B cell (primary cell): ENCODE measurements at regions not wholly inside any gene's neighbourhood (a gene's known extent, or its start where the extent isn't known, plus 50 kb on each side); places are given as distances from the start of the nearest gene placed in this dataset.

Experiments used
- ATAC-seq: fragments of 200-7000 bp; cut with Tn5 transposase; one replicate; pipeline ENCODE4 v1.10.0; 2021; ENCODE audit warnings: low read depth, mild to moderate bottlenecking, moderate number of reproducible peaks, moderate library complexity
- CTCF ChIA-PET: fragments of 350-600 bp; sonication (Branson Sonifier 250); formaldehyde crosslinking; loops from one replicate; lab custom pipeline; 2021; ENCODE audit warnings: antibody characterized with exemption, inconsistent platforms; lab: Charles Lee
- POLR2A ChIA-PET: fragments of 350-600 bp; sonication (Branson Sonifier 250); formaldehyde crosslinking; loops from one replicate; lab custom pipeline; 2021; ENCODE audit warnings: antibody characterized with exemption; lab: Charles Lee
- DNase-seq: peaks from one replicate; pipeline ENCODE4 v3.0.0; 2013
- H2AFZ ChIP-seq: 2 replicates; pipeline ENCODE4 v1.6.1; 2012; ENCODE audit warnings: mild to moderate bottlenecking, low read depth, low read length; ENCODE audit not compliant: insufficient read depth, poor library complexity, severe bottlenecking
- H3K27ac ChIP-seq, 2 donors: 1 replicate in 1 of 2; 2 replicates in 1 of 2; pipeline ENCODE4 v1.5.1; 2012 to 2013; ENCODE audit warnings: low read length in 2 of 2, mild to moderate bottlenecking in 2 of 2, moderate library complexity in 1 of 2
- H3K27me3 ChIP-seq, 4 experiments: fragments of 200-600 bp in 1 of 4; sonication (generic) in 1 of 4; replicated peaks in 1 of 4; 1 replicate in 2 of 4; 2 replicates in 2 of 4; pipeline versions ENCODE4 v1.6.1 to v1.7.0; 2013 to 2016; ENCODE audit warnings: low read length in 3 of 4, mild to moderate bottlenecking in 2 of 4, mixed read lengths in 1 of 4, moderate library complexity in 1 of 4; ENCODE audit not compliant: insufficient read depth in 4 of 4, control insufficient read depth in 3 of 4; ENCODE audit errors: control extremely low read depth in 1 of 4
- H3K36me3 ChIP-seq, 2 experiments: replicated peaks in 1 of 2; 1 replicate in 1 of 2; 2 replicates in 1 of 2; pipeline versions ENCODE4 v1.6.1 to v1.7.1; 2013; ENCODE audit warnings: low read length in 1 of 2; ENCODE audit not compliant: insufficient read depth in 2 of 2, control insufficient read depth in 1 of 2; ENCODE audit errors: control extremely low read depth in 1 of 2, extremely low read depth in 1 of 2
- H3K4me1 ChIP-seq, 2 donors: fragments of 200-600 bp in 1 of 2; sonication (generic) in 1 of 2; 1 replicate in 1 of 2; 2 replicates in 1 of 2; pipeline versions ENCODE4 v1.5.1 to v1.6.1; 2013 to 2017; ENCODE audit warnings: low read length in 2 of 2; ENCODE audit not compliant: control insufficient read depth in 2 of 2, insufficient read depth in 2 of 2
- H3K4me2 ChIP-seq: replicated peaks from 2 replicates; pipeline ENCODE3; 2012; ENCODE audit warnings: mild to moderate bottlenecking, low read depth, low read length; ENCODE audit not compliant: poor library complexity, severe bottlenecking
- H3K4me3 ChIP-seq, 5 experiments: fragments of 200-600 bp in 1 of 5; sonication (generic) in 1 of 5; 1 replicate in 3 of 5; 2 replicates in 2 of 5; pipeline versions ENCODE4 v1.5.1 to v1.7.0; 2011 to 2016; ENCODE audit warnings: low read length in 4 of 5, mild to moderate bottlenecking in 4 of 5, low read depth in 2 of 5, control low read depth in 1 of 5, moderate library complexity in 1 of 5; ENCODE audit not compliant: insufficient read depth in 1 of 5; ENCODE audit errors: control extremely low read depth in 1 of 5, extremely low read depth in 1 of 5
- H3K79me2 ChIP-seq: fragments of 200-600 bp; sonication (generic); one replicate; pipeline ENCODE4 v1.6.0; 2016; ENCODE audit warnings: low read length; ENCODE audit not compliant: control insufficient read depth, insufficient read depth
- H3K9ac ChIP-seq: fragments of 200-600 bp; sonication (generic); 2 replicates; pipeline ENCODE4 v1.6.1; 2017; ENCODE audit warnings: mild to moderate bottlenecking, low read length, moderate library complexity
- H3K9me3 ChIP-seq, 3 donors: one replicate each; pipeline versions ENCODE4 v1.6.1 to v1.7.1; 2013; ENCODE audit warnings: low read length in 2 of 3; ENCODE audit not compliant: control insufficient read depth in 2 of 3, insufficient read depth in 1 of 3; ENCODE audit errors: control extremely low read depth in 1 of 3
- H4K20me1 ChIP-seq: 2 replicates; pipeline ENCODE4 v1.6.0; 2012; ENCODE audit warnings: mild to moderate bottlenecking, low read length; ENCODE audit not compliant: insufficient read depth, control insufficient read depth, poor library complexity, severe bottlenecking
- H3K27ac Mint-ChIP-seq: one replicate; pipeline ENCODE4 v1.8.0; 2021; ENCODE audit warnings: mixed read lengths
- H3K27me3 Mint-ChIP-seq: one replicate; pipeline ENCODE4 v1.8.0; 2021; ENCODE audit warnings: mixed read lengths
- H3K4me1 Mint-ChIP-seq: one replicate; pipeline ENCODE4 v1.8.0; 2021; ENCODE audit warnings: mixed read lengths
- H3K4me3 Mint-ChIP-seq: one replicate; pipeline ENCODE4 v1.8.0; 2021; ENCODE audit warnings: mixed read lengths
- H3K9me3 Mint-ChIP-seq: one replicate; pipeline ENCODE4 v1.8.0; 2022; ENCODE audit warnings: mixed read lengths; ENCODE audit not compliant: insufficient read depth
- CTCF ChIP-seq: fragments of 200-600 bp; IDR thresholded peaks from one replicate; pipeline ENCODE4 v1.8.0; 2022; ENCODE audit warnings: antibody characterized with exemption, mild to moderate bottlenecking
- EZH2 ChIP-seq: IDR thresholded peaks from 2 replicates; pipeline ENCODE4 v1.6.1; 2012; ENCODE audit warnings: borderline replicate concordance, low read depth, mild to moderate bottlenecking, moderate library complexity, low read length; ENCODE audit not compliant: insufficient read depth, poor library complexity, severe bottlenecking
- WGBS: methylation state at CpG from one replicate; pipeline ENCODE4 v1.1.5; 2013; ENCODE audit warnings: missing lambda C conversion rate; ENCODE audit not compliant: insufficient coverage; 5-methylcytosine and 5-hydroxymethylcytosine counted together
- intact Hi-C: fragments of 100-400 bp; cut with micrococcal nuclease; formaldehyde crosslinking; loops from one replicate; pipeline ENCODE4 v1.10.0; 2022

- H3K4me2 ChIP-seq, result no peak overlapping the region
- intact Hi-C loops, result no loop called here
- ATAC-seq, result no peak
- no peaks in the 10 kb centered on the region for H3K27me3 Mint-ChIP-seq
- no peaks in the 10 kb centered on the region for H3K79me2 ChIP-seq
- no peaks in the 10 kb centered on the region for H3K9me3 Mint-ChIP-seq
- H3K9ac ChIP-seq, result no peak overlapping the region
- no peak overlapping the region for H3K27ac ChIP-seq
- H3K4me1 ChIP-seq, result no peaks in the 10 kb centered on the region
- no peak overlapping the region for H3K4me3 Mint-ChIP-seq
- ChIA-PET POLR2A (no interaction called here), CTCF (no interaction called here)
- H3K36me3 ChIP-seq, result no peaks in the 10 kb centered on the region
- WGBS, result 100% methylated on average over 2 of the region's 2 CpGs
- no peaks in the 10 kb centered on the region for H3K27me3 ChIP-seq
- TF ChIP-seq CTCF (no peak), EZH2 (no peak)
- H3K27ac Mint-ChIP-seq, result no peak overlapping the region
- no peaks in the 10 kb centered on the region for H3K4me1 Mint-ChIP-seq
- H3K9me3 ChIP-seq, result no peaks in the 10 kb centered on the region
- H3K4me3 ChIP-seq, result no peak overlapping the region
- H2AFZ ChIP-seq, result no peak overlapping the region
- H4K20me1 ChIP-seq, result no peaks in the 10 kb centered on the region
- DNase-seq, result no peak
Measured at GRCh38 chr3:162142511-162142910, 645.9 kb downstream of the OTOL1 start.

GRCh38 chr3:162143180-162143579 is 646.6 kb downstream of the OTOL1 start:
- H3K79me2 ChIP-seq, result no peaks in the 10 kb centered on the region
- H3K27ac ChIP-seq, result no peak overlapping the region
- intact Hi-C loops, result no loop called here
- H3K27ac Mint-ChIP-seq, result no peak overlapping the region
- H3K27me3 ChIP-seq, result no peaks in the 10 kb centered on the region
- no peak overlapping the region for H3K4me3 Mint-ChIP-seq
- no peak overlapping the region for H3K9ac ChIP-seq
- no peaks in the 10 kb centered on the region for H3K4me1 ChIP-seq
- H3K4me3 ChIP-seq, result no peak overlapping the region
- DNase-seq (no peak), ATAC-seq (no peak)
- H3K9me3 Mint-ChIP-seq, result no peaks in the 10 kb centered on the region
- ChIA-PET POLR2A (no interaction called here), CTCF (no interaction called here)
- H4K20me1 ChIP-seq, result no peaks in the 10 kb centered on the region
- H2AFZ ChIP-seq, result no peak overlapping the region
- no peak overlapping the region for H3K4me2 ChIP-seq
- H3K4me1 Mint-ChIP-seq, result no peaks in the 10 kb centered on the region
- H3K27me3 Mint-ChIP-seq, result no peaks in the 10 kb centered on the region
- H3K9me3 ChIP-seq, result no peaks in the 10 kb centered on the region
- TF ChIP-seq CTCF, result no peak
- TF ChIP-seq EZH2, result no peak
- H3K36me3 ChIP-seq, result no peaks in the 10 kb centered on the region
